DND-41 (cell line): ENCODE measurements at regions not wholly inside any gene's neighbourhood (a gene's known extent, or its start where the extent isn't known, plus 50 kb on each side); places are given as distances from the start of the nearest gene placed in this dataset.

ENCODE experiments used
- ATAC-seq: fragments of 200-7000 bp; cut with Tn5 transposase; 3 replicates; pipeline ENCODE4 v1.9.1; 2021; ENCODE audit warnings: low read depth; ENCODE audit not compliant: insufficient read depth
- DNase-seq: peaks from one replicate; pipeline ENCODE4 v3.0.0-alpha.2; 2020
- H2AFZ ChIP-seq: 2 replicates; pipeline ENCODE4 v1.6.0; 2012; ENCODE audit warnings: low read depth, low read length
- H3K27ac ChIP-seq: 2 replicates; pipeline ENCODE4 v1.5.1; 2012; ENCODE audit warnings: low read length, inconsistent platforms
- H3K27me3 ChIP-seq: fragments of 200-600 bp; sonication (generic); 2 replicates; pipeline ENCODE4 v1.6.0; 2012; ENCODE audit warnings: low read length, mild to moderate bottlenecking, inconsistent platforms; ENCODE audit not compliant: insufficient read depth, poor library complexity
- H3K36me3 ChIP-seq: 2 replicates; pipeline ENCODE4 v1.5.1; 2012; ENCODE audit warnings: low read length, inconsistent platforms; ENCODE audit not compliant: insufficient read depth
- H3K4me1 ChIP-seq: 2 replicates; pipeline ENCODE4 v1.5.1; 2012; ENCODE audit warnings: mild to moderate bottlenecking, low read length; ENCODE audit not compliant: insufficient read depth
- H3K4me2 ChIP-seq: 2 replicates; pipeline ENCODE4 v1.6.0; 2012; ENCODE audit warnings: mild to moderate bottlenecking, moderate library complexity, low read length, inconsistent platforms; ENCODE audit not compliant: insufficient read depth
- H3K4me3 ChIP-seq, 2 experiments: fragments of 200-600 bp in 1 of 2; shearing (Covaris generic) in 1 of 2; 2 replicates each; pipeline ENCODE4 v1.5.1; 2012 to 2016; ENCODE audit warnings: inconsistent platforms in 2 of 2, low read length in 2 of 2, mild to moderate bottlenecking in 2 of 2, low read depth in 1 of 2, moderate library complexity in 1 of 2
- H3K79me2 ChIP-seq: 2 replicates; pipeline ENCODE4 v1.6.0; 2012; ENCODE audit warnings: low read length, inconsistent platforms; ENCODE audit not compliant: insufficient read depth
- H3K9ac ChIP-seq: 2 replicates; pipeline ENCODE4 v1.6.0; 2012; ENCODE audit warnings: low read depth, mild to moderate bottlenecking, inconsistent platforms, low read length, moderate library complexity
- H3K9me3 ChIP-seq: 2 replicates; pipeline ENCODE4 v1.5.1; 2012; ENCODE audit warnings: low read length, moderate library complexity, mild to moderate bottlenecking, inconsistent platforms; ENCODE audit not compliant: insufficient read depth, severe bottlenecking
- H4K20me1 ChIP-seq: 2 replicates; pipeline ENCODE4 v1.6.0; 2012; ENCODE audit warnings: low read length; ENCODE audit not compliant: insufficient read depth
- EZH2 ChIP-seq: IDR thresholded peaks from 3 replicates; pipeline ENCODE4 v1.6.1; 2012; ENCODE audit warnings: borderline replicate concordance, low read depth, mild to moderate bottlenecking, moderate library complexity, low read length, inconsistent platforms; ENCODE audit not compliant: severe bottlenecking
- TF ChIP-seq, protein P1 (sequence below): IDR thresholded peaks from 2 replicates; pipeline ENCODE4 v1.5.1; 2012; ENCODE audit warnings: borderline replicate concordance, low read length, moderate library complexity, mild to moderate bottlenecking; ENCODE audit not compliant: poor library complexity, severe bottlenecking; ENCODE audit errors: extremely low read depth

DNA sequence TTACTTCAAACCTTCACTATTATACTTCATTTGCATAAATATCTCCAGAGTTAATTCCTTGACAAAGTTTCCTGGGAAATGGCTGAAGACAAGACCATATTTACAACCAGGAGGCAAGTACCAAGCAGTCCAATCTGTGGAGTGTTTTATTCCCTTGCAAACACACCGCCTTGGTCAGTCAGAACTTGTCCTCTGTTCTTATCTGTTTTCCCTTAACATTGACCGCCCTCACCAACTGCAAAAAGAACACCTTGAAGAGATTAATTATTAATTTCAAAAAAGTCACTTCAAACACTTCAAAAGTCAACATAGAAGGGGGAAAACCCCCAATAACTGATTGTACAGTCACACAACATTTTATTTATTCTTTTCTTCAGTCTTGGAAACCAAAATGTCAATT is 269.0 kb upstream of the RGMB start:
- no peaks in the 10 kb centered on the region for H3K9me3 ChIP-seq
- no peaks in the 10 kb centered on the region for H4K20me1 ChIP-seq
- no peaks in the 10 kb centered on the region for H3K36me3 ChIP-seq
- no peak for ATAC-seq
- H3K27ac ChIP-seq = no peak overlapping the region
- no peaks in the 10 kb centered on the region for H3K79me2 ChIP-seq
- H2AFZ ChIP-seq = no peak overlapping the region
- no peak overlapping the region for H3K4me3 ChIP-seq
- H3K4me1 ChIP-seq = peaks cover 3% of the 10 kb centered on the region; the same call in 1 of the 2 replicates
- no peak for DNase-seq
- TF ChIP-seq, protein P1, sequence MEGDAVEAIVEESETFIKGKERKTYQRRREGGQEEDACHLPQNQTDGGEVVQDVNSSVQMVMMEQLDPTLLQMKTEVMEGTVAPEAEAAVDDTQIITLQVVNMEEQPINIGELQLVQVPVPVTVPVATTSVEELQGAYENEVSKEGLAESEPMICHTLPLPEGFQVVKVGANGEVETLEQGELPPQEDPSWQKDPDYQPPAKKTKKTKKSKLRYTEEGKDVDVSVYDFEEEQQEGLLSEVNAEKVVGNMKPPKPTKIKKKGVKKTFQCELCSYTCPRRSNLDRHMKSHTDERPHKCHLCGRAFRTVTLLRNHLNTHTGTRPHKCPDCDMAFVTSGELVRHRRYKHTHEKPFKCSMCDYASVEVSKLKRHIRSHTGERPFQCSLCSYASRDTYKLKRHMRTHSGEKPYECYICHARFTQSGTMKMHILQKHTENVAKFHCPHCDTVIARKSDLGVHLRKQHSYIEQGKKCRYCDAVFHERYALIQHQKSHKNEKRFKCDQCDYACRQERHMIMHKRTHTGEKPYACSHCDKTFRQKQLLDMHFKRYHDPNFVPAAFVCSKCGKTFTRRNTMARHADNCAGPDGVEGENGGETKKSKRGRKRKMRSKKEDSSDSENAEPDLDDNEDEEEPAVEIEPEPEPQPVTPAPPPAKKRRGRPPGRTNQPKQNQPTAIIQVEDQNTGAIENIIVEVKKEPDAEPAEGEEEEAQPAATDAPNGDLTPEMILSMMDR = no peak
- no peak for TF ChIP-seq EZH2
- H3K9ac ChIP-seq = no peak overlapping the region
- no peaks in the 10 kb centered on the region for H3K27me3 ChIP-seq
- no peak overlapping the region for H3K4me2 ChIP-seq

DNA sequence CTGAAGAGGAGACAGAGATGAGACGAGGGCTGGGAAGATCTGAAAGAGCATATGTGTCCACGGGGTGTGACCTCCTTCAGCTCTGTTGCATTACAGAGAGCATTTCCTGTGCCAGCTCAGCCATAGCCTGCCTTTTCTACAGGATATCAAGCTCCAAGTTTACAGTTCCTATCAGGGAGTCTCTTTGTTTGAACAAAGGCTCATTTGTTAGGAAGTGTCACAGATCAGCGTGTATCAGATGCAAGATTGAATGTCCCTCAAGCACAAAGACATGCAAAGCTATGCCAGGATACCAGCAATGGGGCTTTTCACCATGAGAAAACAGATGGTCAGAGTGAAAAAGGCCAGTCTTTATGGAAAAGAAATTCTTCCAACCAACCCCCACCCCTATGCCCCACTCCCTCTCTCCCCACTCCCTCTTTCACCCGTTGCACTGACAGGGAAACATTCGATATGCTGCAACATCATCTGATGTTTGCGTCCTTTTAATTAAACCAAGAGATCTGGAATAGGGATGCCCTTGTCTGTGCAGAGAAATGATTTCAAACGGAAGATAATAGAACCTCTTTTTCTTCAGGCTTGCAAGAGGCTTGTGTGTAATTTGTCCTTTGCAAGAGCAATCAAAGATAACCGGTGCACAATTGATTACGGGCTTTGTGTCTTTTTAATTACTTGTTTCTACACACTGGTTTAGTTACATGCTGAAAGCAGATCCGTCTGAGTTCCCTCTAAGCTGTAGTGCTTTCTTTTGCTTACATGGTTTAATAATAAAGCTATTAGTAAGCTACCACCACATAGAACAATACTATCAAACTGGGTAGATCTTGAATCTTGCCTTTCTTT is 263.1 kb upstream of the RGMB start:
- no peak for TF ChIP-seq EZH2
- TF ChIP-seq, protein P1 = no peak
- H3K27me3 ChIP-seq = no peaks in the 10 kb centered on the region
- no peaks in the 10 kb centered on the region for H4K20me1 ChIP-seq
- no peak overlapping the region for H3K4me3 ChIP-seq
- ATAC-seq (no peak; the same call in 2 of the 3 replicates), DNase-seq (no peak)
- H3K4me2 ChIP-seq = no peak overlapping the region
- H3K79me2 ChIP-seq = no peaks in the 10 kb centered on the region
- H3K9me3 ChIP-seq = no peaks in the 10 kb centered on the region
- H3K4me1 ChIP-seq = no peaks in the 10 kb centered on the region
- no peak overlapping the region for H3K9ac ChIP-seq
- peak overlapping the region; percentile 58 for H2AFZ ChIP-seq
- no peaks in the 10 kb centered on the region for H3K36me3 ChIP-seq
- no peak overlapping the region for H3K27ac ChIP-seq

DNA sequence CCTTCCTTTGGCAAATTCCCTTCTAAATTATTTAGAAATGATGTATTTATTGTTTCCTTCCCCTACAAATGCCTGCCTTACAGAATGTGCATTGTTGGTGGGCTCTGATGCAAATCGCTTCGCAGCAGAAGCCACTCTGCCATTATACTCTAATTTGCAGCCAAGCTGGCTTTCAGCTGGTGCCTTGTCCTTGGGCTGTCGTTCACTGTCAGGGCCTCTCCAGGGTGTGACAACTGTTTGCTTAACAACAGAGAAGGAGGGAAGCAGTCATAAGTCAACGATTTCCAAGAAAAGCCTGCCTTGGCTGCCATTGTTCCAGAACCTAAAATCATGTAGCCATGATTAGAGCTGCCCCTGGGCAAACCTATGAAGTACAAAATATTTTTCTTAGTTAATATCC is 260.1 kb upstream of the RGMB start:
- ATAC-seq = no peak
- DNase-seq = no peak

More for the DNA sequence above, 260.1 kb upstream of the RGMB start:
- Histone ChIP-seq H4K20me1 (no peaks in the 10 kb centered on the region), H3K27ac (no peak overlapping the region), H3K36me3 (no peaks in the 10 kb centered on the region), H3K9me3 (no peaks in the 10 kb centered on the region), H2AFZ (no peak overlapping the region), H3K79me2 (no peaks in the 10 kb centered on the region), H3K27me3 (no peaks in the 10 kb centered on the region), H3K9ac (no peak overlapping the region), H3K4me1 (no peaks in the 10 kb centered on the region), H3K4me3 (no peak overlapping the region), H3K4me2 (no peak overlapping the region)
- TF ChIP-seq, protein P1 = no peak
- no peak for TF ChIP-seq EZH2
